HL-60 (cell line): ENCODE measurements at regions not wholly inside any gene's neighbourhood (a gene's known extent, or its start where the extent isn't known, plus 50 kb on each side); places are given as distances from the start of the nearest gene placed in this dataset.

ENCODE experiments used
- DNase-seq, 2 experiments: peaks; one replicate each; pipeline ENCODE4 v3.0.0-alpha.2; 2010 to 2020; ENCODE audit warnings: low read depth in 1 of 2, low spot score in 1 of 2
- H3K27ac ChIP-seq: fragments of 250-450 bp; sonication (Bioruptor Pico); replicated peaks from 2 replicates; pipeline ENCODE4 v1.5.1; 2020; ENCODE audit warnings: mild to moderate bottlenecking, moderate library complexity
- H3K27me3 ChIP-seq: fragments of 250-450 bp; sonication (Bioruptor Pico); 2 replicates; pipeline ENCODE4 v1.5.1; 2021; ENCODE audit warnings: mild to moderate bottlenecking, moderate library complexity; ENCODE audit not compliant: insufficient read depth, poor library complexity, severe bottlenecking
- H3K4me3 ChIP-seq: replicated peaks from 2 replicates; pipeline ENCODE4 v1.5.1; 2011; ENCODE audit warnings: mild to moderate bottlenecking, control low read depth, low read length; ENCODE audit not compliant: insufficient read depth
- GABPA ChIP-seq: IDR thresholded peaks from 2 replicates; pipeline ENCODE4 v1.6.1; 2012; ENCODE audit warnings: low read depth
- POLR2AphosphoS5 ChIP-seq: IDR thresholded peaks from 2 replicates; pipeline ENCODE4 v1.6.1; 2012; ENCODE audit warnings: low read depth
- SPI1 ChIP-seq: IDR thresholded peaks from 2 replicates; pipeline ENCODE4 v1.6.1; 2012; ENCODE audit warnings: low read depth, mild to moderate bottlenecking, borderline replicate concordance
- TF ChIP-seq, protein P1 (sequence below): IDR thresholded peaks from one replicate; pipeline ENCODE4 v1.5.1; 2011; ENCODE audit warnings: low read length, control low read depth, inconsistent platforms; ENCODE audit not compliant: insufficient read depth
- TF ChIP-seq, protein P2 (sequence below): IDR thresholded peaks from 2 replicates; pipeline ENCODE4 v1.6.1; 2012; ENCODE audit warnings: low read depth; ENCODE audit not compliant: insufficient replicate concordance

DNA sequence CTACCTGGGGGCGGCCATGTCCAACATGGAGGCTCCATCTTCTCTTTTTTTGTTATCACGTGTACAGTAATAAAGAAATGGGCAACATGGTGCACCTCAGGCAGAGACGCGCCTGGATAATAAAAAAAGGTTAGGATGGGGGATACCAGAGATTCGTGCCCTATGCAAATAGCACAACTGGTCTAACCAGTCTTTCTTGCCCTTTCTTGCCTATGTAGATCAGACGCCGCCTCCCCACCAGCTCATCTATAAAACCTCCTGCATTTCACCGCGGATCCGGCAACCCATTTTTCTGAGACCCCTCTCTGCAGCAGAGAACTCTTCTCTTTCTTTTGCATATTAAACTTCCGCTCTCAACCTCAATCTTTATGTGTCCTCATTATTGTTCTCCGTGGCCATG, 68.7 kb downstream of the MYL12B start:
- TF ChIP-seq, protein P1, sequence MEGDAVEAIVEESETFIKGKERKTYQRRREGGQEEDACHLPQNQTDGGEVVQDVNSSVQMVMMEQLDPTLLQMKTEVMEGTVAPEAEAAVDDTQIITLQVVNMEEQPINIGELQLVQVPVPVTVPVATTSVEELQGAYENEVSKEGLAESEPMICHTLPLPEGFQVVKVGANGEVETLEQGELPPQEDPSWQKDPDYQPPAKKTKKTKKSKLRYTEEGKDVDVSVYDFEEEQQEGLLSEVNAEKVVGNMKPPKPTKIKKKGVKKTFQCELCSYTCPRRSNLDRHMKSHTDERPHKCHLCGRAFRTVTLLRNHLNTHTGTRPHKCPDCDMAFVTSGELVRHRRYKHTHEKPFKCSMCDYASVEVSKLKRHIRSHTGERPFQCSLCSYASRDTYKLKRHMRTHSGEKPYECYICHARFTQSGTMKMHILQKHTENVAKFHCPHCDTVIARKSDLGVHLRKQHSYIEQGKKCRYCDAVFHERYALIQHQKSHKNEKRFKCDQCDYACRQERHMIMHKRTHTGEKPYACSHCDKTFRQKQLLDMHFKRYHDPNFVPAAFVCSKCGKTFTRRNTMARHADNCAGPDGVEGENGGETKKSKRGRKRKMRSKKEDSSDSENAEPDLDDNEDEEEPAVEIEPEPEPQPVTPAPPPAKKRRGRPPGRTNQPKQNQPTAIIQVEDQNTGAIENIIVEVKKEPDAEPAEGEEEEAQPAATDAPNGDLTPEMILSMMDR, result no peak
- TF ChIP-seq GABPA (no peak), SPI1 (no peak), POLR2AphosphoS5 (no peak)
- TF ChIP-seq, protein P2, sequence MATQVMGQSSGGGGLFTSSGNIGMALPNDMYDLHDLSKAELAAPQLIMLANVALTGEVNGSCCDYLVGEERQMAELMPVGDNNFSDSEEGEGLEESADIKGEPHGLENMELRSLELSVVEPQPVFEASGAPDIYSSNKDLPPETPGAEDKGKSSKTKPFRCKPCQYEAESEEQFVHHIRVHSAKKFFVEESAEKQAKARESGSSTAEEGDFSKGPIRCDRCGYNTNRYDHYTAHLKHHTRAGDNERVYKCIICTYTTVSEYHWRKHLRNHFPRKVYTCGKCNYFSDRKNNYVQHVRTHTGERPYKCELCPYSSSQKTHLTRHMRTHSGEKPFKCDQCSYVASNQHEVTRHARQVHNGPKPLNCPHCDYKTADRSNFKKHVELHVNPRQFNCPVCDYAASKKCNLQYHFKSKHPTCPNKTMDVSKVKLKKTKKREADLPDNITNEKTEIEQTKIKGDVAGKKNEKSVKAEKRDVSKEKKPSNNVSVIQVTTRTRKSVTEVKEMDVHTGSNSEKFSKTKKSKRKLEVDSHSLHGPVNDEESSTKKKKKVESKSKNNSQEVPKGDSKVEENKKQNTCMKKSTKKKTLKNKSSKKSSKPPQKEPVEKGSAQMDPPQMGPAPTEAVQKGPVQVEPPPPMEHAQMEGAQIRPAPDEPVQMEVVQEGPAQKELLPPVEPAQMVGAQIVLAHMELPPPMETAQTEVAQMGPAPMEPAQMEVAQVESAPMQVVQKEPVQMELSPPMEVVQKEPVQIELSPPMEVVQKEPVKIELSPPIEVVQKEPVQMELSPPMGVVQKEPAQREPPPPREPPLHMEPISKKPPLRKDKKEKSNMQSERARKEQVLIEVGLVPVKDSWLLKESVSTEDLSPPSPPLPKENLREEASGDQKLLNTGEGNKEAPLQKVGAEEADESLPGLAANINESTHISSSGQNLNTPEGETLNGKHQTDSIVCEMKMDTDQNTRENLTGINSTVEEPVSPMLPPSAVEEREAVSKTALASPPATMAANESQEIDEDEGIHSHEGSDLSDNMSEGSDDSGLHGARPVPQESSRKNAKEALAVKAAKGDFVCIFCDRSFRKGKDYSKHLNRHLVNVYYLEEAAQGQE, result no peak

DNA sequence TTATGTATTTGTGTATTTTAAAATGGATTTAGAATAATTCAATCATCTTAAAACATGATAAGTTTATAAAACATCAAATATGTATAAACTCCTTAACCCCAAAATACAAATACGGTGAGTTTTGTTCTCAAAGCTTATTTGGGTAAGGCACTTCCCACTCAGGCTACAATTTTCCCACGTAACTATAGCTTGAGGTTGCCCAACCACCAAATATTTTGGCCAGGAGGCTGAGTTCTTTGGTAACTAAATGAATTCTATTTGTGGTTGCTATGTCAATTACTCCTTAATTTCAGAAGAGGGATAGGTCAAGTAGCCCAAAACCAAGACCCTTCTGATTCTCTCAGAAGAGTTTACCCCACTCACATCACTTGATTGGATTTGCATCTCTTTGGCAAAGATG, 70.4 kb downstream of the MYL12B start:
- Histone ChIP-seq H3K27ac (no peak overlapping the region), H3K27me3 (no peaks in the 10 kb centered on the region), H3K4me3 (no peak overlapping the region)
- no peak for DNase-seq
- TF ChIP-seq, protein P2, result no peak
- TF ChIP-seq POLR2AphosphoS5 (no peak), GABPA (no peak), SPI1 (no peak)
- TF ChIP-seq, protein P1, result no peak

More for the DNA sequence above, 68.7 kb downstream of the MYL12B start:
- Histone ChIP-seq H3K27ac (no peak overlapping the region), H3K4me3 (no peak overlapping the region), H3K27me3 (no peaks in the 10 kb centered on the region)
- DNase-seq, result no peak

DNA sequence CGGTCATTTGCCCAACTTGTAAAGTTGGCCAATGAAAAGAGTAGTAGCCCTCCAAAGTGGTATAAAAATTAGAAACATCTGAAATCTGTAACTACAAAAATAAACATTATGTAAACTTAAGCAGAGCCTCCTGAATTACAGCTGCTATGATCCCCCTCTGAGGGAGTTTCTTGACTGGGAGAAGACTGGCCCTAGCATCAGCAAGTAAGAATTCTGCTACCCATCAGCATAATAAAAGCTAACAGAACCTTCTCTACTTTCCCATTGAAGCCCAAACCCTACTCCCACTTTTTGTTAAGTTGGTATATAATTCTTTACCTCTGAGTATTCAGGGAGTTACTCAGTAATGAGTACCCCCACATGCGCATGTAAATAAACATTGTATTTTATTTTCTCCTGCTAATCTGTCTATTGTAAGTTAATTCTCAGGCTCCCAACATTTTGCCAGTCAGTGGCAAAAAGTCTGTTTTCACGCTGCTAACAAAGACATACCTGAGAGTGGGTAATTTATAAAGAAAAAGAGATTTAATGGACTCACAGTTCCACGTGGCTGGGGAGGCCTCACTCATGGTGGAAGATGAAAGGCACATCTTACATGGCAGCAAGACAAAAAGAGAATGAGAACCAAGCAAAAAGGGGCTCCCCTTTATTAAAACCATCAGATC, 71.3 kb downstream of the MYL12B start:
- no peak overlapping the region for H3K4me3 ChIP-seq
- no peak for DNase-seq
- no peak overlapping the region for H3K27ac ChIP-seq
- H3K27me3 ChIP-seq, result no peaks in the 10 kb centered on the region
- no peak for TF ChIP-seq GABPA
- TF ChIP-seq POLR2AphosphoS5, result no peak
- TF ChIP-seq, protein P1, result no peak
- TF ChIP-seq, protein P2, result no peak
- no peak for TF ChIP-seq SPI1
